GM21515 (cell line): ENCODE measurements at regions not wholly inside any gene's neighbourhood (a gene's known extent, or its start where the extent isn't known, plus 50 kb on each side); places are given as distances from the start of the nearest gene placed in this dataset.

Experiments
- ATAC-seq: cut with Tn5 transposase; IDR thresholded peaks from one replicate; pipeline ENCODE4 v1.9.1; 2021; ENCODE audit not compliant: unreplicated experiment

GRCh38 chr4:62913065-62913464 is 1496.2 kb downstream of the TECRL start:
- ATAC-seq, result no peak

- ATAC-seq, result no peak
Measured at GRCh38 chr4:62912531-62912930, 1496.7 kb downstream of the TECRL start.

GRCh38 chr4:62909238-62909637 is 1500.0 kb downstream of the TECRL start:
- ATAC-seq, result no peak

- no peak for ATAC-seq
Measured at GRCh38 chr4:62901101-62901500, 1508.1 kb downstream of the TECRL start.

- ATAC-seq, result no peak
Measured at GRCh38 chr4:62899646-62900364, 1509.4 kb downstream of the TECRL start.

GRCh38 chr4:62898115-62898514 is 1511.1 kb downstream of the TECRL start:
- no peak for ATAC-seq

- no peak for ATAC-seq
Measured at GRCh38 chr4:62896721-62897120, 1512.5 kb downstream of the TECRL start.

DNA sequence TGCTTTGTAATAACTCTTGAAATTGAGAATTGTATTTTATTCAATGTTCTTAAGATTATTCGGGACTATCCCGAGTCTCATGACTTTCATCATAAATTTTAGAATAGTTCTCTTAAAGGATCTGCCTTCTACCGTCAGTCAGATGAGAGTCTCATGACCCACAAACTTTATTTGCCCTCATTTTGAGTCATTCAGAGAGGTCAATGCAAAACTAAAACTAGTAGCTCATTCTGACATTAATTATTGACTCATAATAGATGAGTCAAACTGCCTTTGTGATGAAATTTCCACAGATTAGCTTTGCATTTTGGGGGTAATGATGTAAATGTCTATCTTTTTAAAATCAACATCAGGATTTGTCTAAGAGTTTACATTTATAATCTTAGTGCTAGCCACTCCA is 1527.3 kb downstream of the TECRL start:
- no peak for ATAC-seq

GRCh38 chr4:62881210-62881609 is 1528.0 kb downstream of the TECRL start:
- ATAC-seq, result no peak

- no peak for ATAC-seq
Measured at GRCh38 chr4:62872856-62873255, 1536.4 kb downstream of the TECRL start.

DNA sequence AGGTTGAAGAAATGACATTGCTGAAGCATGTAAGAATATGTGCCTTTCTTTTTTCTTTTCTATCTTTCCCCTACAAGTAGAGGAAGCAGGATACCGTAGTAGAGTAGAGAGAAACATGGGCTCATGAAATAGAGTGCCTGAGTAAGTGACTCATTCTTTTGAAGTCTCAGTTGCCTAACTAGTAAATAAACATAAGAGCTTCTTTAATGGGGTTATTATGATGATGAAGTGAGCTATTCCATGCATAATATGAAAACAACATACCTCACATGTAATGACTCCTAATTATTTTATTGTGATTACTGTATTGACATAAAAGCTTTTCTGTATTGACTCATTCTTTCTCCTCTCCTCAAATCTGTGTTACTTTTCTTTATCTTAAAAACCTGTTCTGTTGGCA is 1538.2 kb downstream of the TECRL start:
- ATAC-seq, result no peak

- no peak for ATAC-seq
Measured at GRCh38 chr4:62870451-62870850, 1538.8 kb downstream of the TECRL start.

GRCh38 chr4:62865261-62865660 is 1544.0 kb downstream of the TECRL start:
- ATAC-seq, result no peak

DNA sequence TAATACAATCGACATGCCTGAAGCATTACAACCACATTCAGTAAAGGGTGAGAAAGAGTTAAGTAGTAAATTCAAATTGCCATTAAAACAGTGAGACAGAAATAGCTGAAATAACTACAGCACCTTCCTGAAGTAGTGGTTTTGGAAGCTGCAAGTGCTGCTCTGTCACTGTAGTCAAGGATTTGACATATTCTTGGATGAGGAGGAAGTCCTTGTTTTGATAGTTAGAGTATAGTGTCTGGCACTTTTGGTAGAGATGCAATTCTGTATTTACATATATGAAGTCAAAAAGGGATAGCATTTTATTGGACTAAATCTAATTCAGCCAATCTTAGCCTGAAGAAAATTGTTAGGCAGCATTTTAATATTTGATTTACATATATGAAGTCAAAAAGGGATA is 1559.6 kb downstream of the TECRL start:
- ATAC-seq, result no peak

- ATAC-seq, result no peak
Measured at GRCh38 chr4:62835631-62836030, 1573.6 kb downstream of the TECRL start.

DNA sequence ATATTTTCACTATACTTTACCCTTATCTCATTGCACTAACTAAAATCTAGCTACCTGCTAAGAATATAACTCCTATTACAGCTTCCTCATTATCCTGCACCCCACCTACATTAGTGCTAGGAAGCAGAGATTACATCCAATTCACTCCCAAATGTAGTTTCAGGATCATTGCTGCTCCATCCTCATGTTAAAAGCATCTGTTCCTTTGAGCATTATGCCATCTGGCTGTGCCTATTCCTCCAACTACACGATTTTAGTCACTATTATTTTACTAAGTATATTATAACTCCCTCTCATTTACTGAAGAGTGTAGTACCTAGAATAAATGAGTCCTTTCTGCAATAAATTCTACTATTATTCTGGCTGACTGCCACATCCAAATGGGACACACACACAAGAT is 1586.9 kb downstream of the TECRL start:
- no peak for ATAC-seq

- ATAC-seq, result no peak
Measured at GRCh38 chr4:62816566-62816965, 1592.7 kb downstream of the TECRL start.

DNA sequence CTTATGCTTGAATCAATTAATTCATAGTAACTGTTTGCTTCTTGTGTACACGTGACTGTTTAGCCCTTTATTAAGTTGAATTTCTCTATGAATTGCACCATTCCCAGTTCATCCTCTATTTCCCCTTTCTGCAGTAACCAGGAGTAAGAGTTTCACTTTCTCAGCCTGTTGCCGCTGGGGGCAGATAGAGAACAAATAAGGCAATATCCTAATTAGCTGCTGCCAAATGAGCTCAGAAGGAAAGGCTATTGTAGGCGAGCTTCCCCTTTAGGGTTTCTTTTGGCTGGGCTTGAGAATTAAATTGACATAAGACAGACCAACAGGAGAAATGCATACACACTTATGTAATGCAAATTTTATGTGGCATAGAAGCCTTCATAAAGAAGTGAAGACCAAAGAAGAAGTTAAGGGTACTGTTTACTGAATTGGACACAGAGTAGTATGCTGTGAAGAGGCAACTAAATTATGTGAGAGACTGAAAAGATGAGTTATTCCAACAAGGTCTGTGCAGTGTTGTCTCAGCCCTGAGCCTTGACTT is 1594.7 kb downstream of the TECRL start:
- no peak for ATAC-seq

GRCh38 chr4:62806816-62807215 is 1602.4 kb downstream of the TECRL start:
- no peak for ATAC-seq

- no peak for ATAC-seq
Measured at GRCh38 chr4:62804075-62804474, 1603.9 kb downstream of the ADGRL3 start.

- no peak for ATAC-seq
Measured at GRCh38 chr4:62797221-62797620, 1597.1 kb downstream of the ADGRL3 start.

DNA sequence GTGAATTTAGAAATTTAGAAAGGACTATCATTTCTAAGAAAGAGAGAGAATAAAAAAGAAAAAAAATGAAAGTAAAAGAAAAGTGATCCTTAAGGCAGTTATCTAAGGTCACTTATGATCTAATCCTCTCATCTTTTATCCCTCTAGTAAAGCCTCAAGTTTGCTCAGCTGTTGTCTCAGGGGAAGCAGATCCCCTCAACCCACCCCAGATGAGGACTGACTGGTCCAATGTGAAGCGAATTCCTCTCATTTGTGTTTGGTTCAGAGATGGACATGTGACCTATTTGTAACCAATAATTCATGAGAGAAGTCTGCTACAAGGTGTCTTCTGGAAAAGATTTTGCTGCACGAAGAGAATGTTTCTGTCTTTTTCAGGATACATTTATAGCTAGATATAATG is 1591.3 kb downstream of the ADGRL3 start:
- no peak for ATAC-seq

- no peak for ATAC-seq
Measured at GRCh38 chr4:62771983-62772557, 1571.9 kb downstream of the ADGRL3 start.
